ENCODE measurements at regions not wholly inside any gene's neighbourhood (a gene's known extent, or its start where the extent isn't known, plus 50 kb on each side); places are given as distances from the start of the nearest gene placed in this dataset.

- TF ChIP-seq CTCF (IDR thresholded peaks at IDR 0.05) (no peak), REST (IDR thresholded peaks at IDR 0.05; ENCODE audit: insufficient read depth in 1 of 2, low read depth in 2 of 2, low read length in 1 of 2) (no peak)
These were observed 1382.4 kb downstream of the BRD1 start for GRCh38 chr22:48445113-48445827.

Measured in Panc1 (cell line).